NCI-H1930 (cell line): ENCODE measurements at regions not wholly inside any gene's neighbourhood (a gene's known extent, or its start where the extent isn't known, plus 50 kb on each side); places are given as distances from the start of the nearest gene placed in this dataset.

ENCODE experiments used
- DNase-seq, 2 experiments: peaks; one replicate each; lab custom pipeline; 2025; lab: John Stamatoyannopoulos, UW

DNA sequence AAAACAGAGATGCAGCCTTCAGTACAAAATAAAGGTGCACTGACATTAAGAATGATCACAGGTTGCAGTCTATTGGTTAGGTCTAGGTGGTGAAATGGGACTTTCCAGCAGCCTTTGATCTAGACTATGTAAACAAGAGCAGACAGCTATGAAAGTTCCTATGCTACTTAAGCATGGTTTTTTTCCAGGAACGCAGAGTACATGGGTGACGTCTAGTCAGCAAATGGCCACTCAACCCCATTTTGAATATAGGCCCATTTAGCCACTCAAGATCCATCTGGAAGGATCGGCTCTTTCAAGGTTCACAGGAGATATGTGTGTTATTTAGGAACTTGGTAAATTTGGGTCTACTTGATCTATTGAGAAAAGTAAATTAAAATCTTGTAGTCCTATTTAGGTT, 1424.6 kb upstream of the LRRTM3 start:
- DNase-seq = no peak

DNA sequence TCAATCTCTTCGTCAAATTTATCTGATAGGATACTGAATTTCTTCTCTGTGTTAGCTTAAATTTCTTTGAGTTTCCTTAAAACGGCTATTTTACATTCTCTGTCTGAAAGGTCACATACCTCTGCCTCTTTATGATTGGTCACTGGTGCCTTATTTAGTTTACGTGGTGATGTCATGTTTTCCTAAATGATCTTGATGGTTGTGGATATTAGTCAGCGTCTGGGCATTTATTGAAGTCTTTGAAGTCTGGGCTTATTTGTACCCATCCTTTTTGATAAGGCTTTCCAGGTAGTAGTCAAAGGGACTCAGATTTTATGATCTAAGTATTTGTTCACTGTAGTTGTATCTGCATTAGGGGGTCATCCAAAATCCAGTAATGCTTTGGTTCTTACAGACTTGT, 1407.5 kb upstream of the LRRTM3 start:
- no peak for DNase-seq

DNA sequence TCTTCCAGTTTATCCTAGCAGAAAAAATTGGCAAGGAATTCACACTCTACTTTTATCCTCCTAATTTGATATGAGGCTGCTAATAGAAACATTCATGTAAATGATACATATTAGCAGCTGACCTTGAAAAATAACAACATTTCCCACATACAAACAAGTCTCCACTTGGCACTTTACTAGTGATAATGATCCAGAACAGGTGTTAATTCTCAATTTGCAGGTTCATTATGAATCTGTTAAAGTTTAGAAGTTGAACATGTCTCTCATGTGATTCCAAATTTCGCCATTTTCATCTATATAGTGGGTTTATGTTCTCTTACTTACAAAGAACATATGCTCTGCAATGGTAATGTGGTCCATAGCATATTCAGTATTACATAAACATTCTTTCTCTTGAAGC, 1396.8 kb upstream of the LRRTM3 start:
- no peak for DNase-seq

DNA sequence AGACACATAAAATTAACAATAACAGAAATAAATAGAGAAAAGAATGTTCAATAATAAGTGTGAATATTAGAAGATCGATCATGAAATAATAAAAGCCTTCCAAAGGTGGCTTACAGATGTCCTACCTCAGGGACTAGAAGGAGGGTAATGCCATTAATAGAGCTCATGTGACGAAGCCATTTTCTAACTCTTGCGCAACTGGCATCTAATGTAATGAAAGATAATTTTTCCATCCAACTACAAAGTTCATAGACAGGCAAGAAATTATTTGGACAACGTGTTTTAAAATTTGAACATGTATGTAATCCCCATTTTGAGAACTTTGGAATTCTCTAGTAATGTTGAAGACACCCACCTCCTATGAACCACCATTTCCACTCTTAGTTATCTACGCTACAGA, 1394.3 kb upstream of the LRRTM3 start:
- no peak for DNase-seq

DNA sequence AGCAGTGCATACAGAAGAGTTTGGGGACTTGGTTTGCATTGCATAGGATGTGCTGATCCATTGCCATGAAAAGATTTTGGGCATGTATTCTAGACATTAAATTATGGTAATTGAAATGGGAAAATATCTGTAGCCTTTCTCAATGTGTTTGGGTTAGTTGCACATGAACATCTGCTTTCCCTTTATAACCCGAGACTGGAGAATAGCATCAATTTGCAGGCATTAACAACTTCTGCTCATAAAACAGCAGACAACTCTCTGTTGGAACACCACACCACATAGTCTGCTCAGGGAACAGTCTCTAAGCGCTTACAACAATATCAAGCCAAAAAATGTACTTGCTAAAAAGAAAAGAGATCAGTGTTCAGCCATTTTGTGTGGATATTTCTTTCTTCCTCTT, 1391.1 kb upstream of the LRRTM3 start:
- no peak for DNase-seq

DNA sequence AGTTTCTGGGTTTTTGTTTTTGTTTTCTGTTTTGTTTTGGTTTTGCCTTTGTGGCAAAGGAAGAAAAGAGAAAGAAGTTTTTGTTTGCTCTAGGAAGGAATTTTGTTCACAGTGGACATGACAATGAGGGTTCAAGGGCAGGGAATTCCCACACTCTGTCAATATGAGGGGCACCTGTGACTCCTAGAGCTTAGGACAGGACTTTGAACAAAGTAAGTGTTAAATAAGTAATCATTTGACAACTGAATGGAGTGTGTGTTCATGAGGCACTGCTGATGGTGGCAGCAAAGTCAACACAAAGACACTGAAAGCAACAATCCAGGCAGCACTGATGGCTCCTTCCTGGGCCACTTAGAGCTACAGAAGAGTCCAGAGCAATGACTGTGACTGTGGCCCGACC, 1381.1 kb upstream of the LRRTM3 start:
- DNase-seq = no peak

DNA sequence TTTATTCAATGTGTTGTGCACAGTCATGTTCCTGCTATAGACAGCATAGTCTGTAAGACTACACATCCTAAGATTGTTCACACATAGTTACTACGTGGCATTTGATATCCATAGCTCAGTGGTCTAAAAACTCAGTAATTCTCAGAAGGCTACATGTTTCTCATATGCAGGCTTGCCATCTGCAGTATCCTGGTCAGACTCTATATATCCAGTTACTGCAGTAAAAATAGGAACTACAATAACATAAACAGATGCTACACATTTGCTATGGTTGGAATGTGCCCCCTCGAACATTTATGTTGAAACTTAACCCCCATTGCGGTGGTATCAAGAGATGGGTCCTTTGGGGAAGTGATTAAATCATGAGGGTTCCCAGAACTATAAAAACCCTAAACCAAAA, 1377.8 kb upstream of the LRRTM3 start:
- no peak for DNase-seq

DNA sequence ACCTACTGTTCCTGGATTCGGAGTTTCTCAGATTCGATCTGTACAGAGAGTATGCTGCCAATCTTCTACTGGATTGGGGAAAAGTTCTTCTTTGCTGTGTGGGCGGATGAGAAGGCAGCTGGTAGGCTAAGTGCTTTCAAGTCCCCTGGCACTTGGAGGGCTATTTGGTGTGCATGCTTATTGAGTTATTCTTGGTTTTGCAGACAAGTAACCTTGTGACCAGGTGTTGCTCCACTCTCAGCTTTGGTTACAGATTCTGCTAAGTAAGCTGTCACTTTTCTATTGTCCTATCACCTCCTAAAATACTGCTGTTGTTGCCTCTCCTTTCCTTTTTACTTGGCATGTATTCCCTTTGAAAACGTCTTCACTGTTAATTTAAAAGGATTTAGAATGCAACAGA, 1375.1 kb upstream of the LRRTM3 start:
- no peak for DNase-seq

DNA sequence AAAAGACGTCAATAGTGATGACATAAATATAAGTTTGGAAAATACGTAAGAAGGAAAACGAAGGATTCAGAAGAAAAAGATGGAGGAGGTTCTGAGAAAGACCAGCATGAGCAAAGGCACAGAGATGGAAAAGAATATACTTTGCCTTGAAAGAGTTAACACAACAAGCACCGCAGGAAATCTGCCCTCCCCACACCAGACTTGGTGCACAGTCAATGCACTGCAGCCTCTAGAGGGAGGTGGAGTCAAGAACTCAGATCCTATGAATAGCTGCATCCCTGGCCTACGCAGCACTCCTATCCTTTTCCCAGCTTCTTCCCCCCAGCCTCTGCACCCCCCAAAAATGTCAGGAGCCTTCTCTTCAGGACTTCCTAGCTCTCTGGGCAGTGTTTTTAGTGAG, 1370.6 kb upstream of the LRRTM3 start:
- DNase-seq = no peak

DNA sequence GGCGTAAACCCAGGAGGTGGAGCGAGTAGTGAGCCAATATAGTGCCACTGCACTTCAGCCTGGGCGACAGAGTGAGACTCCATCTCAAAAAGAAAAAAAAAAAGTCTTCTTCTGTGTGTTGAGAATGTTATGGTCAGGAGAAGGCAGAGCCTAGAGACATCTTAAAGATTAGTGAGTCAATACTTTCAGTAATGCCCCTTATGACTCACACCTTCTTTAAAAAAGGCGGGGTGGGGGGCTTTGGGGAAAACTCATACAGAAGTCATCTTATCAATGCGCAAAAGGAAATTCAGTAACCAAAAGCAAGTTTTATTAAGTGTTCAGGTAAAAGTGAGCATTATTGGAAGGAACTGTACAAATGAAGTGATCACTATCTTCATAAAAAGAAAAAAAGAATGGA, 1369.8 kb upstream of the LRRTM3 start:
- DNase-seq = no peak

DNA sequence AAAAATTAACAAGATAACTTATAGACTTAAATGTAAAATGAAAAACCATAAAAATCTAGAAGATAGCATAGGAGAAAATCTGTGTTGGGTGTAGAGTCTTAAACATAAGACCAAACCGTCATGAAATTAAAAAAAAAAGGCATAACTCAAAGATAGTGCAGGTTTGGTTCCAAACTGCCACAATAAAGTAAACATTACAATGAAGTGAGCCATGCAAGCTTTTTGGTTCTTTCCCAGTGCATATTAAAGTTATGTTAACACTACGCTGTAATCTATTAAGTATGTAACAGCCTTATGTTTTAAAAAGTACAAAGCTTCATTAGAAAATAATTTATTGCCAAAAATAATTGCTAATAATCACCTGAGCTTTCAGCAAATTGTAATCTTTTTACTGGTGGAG, 1366.5 kb upstream of the LRRTM3 start:
- DNase-seq = no peak

DNA sequence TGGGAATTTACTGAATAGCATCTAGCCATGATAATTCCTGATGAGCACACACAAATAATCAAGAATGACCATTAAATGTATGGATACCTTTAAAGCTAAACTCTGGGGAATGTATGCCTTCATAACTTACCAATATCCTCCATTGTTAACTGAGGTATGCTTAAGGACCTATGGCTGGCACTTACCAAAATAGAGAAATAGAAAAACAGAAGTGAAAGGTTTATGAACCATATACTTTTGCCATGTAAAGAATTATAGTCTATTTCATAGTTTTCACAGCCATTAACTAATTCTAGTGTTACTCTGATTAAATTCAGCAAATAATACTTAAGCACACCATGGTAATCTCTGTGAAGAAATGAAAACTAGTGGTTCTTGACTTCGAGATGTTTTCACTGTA, 1360.6 kb upstream of the LRRTM3 start:
- DNase-seq = no peak

DNA sequence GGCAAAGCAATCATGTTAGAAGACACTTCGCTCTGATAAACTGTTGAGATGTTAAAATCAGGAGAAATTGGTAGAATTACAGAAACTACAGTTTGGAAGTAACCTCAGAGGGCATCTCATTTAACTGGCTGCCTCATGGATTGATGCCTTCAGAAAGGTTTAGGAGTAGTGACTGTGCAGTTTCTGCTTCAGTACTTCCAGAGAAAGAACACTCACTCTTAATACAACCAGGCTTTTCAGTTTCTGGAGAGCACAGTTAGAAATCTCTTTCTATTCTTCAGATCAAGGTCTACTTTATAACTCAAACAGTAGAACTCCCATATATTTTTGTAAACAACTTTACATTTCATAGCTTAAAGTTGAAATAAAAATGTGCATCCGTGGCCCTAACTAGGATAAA, 1358.9 kb upstream of the LRRTM3 start:
- no peak for DNase-seq

DNA sequence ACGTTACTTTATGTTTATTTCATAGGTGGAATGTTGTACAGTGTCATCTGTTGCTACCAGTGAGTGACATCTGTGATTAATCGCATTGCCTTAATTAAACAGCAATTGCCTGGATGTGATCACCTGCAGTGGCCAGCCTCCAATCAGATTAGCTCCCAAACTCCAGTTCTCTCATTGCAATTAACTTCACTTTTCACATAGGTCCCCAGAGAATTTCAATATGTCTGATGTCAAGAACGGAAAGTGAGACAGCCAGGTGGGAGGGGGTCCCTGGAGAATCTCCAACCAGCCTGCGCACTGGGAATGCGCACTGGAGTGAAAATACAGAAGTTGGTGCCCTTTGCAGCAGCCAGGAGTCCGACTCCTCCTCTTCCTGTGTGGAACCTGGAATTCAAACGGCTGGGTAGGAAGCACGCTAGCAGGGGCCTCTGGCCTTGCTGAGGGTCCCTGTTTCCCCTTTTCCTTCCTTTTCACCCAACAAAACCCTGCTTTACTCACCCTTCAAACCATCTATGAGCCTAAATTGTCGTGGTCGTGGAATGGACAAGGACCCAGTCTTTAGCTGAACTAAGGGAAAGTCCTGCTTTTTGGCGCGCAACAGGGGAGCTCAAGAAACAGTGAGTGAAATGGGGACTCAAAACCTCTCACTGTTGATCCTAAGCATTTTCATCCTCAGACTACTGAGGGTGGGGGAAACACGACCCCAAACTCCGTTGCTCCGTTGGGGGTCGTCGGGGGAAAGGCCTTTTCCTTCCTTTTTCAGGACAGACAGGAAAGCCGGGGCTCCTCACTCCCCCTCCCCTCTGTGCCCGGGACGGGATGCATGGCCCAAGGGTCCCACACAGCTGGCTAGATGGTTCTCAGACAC, 1355.5 kb upstream of the LRRTM3 start:
- DNase-seq = no peak

DNA sequence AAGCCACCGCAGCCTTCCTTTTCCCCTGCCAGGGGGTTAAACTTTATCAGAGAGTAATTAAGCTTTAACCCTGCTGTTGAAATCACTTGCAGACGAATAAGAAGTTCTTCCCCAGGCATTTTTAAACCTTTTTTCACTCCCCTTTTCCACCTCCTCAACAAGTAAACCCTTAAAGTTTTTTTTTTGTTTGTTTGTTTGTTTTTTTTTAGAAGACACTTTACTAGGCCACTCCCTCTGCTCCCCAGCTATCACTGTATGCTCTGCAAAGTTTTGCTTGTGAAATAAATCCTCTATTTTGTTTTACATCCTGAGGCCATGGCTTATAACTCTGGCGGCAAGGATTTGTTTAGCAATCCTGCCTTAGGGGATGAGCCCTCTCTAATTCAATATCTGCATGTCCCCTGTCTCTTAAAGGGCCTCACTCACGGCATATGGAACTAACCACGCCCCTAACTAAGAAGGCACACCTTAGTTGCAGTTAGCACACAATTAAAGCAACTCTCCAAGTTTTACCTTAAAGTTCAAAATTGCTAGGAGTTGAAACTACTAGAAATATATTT, 1354.7 kb upstream of the LRRTM3 start:
- no peak for DNase-seq

DNA sequence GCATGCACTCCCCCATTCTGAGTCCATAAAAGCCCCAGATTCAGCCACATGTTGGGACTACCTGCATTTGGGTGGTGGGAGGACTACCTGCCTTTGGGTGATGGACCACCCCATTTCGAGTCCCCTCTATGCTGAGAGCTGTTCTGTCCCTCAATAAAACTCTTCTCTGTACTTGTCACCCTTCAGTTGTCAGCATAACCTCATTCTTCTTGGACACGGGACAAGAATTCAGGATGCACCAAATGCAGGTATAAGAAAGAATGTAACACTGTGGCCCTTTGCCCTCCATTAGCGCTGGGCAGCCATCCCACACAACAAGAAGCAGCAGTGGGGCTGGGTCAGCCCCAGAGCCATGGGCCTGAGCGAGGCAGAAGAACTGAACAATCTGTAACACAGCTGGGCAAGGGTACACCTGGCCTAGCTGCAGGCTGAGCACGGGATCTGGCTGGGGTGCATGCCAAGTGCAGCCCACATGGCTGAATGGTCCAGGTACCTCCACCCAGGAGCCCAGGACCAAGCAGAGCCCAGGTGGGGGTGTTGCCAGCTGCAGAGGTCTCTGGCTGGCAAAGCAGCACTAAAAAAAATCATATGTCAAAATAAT, 1344.3 kb upstream of the LRRTM3 start:
- no peak for DNase-seq

DNA sequence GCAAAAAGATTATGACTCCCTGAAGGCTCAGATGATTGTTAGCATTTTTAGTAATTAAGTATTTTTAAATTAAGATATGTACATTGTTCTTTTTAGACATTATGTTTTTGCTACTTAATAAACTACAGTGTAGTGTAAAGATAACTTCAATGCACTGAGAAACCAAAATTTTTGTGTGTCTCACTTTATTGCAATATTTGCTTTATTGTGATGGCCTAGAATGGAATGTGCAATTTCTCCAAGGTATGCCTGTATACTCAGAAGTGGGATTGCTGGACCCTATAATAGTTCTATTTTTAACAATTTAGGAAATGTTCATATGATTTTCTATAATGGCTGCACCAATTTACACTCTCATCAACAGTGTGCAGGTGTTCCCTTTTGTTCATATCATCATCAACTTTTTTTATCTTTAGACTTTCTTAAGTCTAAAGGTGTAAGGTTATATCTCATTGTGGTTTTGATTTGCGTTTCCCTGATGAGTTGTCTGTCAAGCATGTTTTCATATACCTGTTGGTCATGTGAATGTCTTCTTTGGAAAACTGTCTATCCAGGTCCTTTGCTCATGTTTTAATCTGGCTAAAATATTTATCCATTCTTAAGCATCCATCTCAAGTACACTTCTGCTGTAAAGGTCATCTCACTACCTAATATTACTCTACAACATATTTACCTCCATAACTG, 1323.5 kb upstream of the LRRTM3 start:
- DNase-seq = no peak

DNA sequence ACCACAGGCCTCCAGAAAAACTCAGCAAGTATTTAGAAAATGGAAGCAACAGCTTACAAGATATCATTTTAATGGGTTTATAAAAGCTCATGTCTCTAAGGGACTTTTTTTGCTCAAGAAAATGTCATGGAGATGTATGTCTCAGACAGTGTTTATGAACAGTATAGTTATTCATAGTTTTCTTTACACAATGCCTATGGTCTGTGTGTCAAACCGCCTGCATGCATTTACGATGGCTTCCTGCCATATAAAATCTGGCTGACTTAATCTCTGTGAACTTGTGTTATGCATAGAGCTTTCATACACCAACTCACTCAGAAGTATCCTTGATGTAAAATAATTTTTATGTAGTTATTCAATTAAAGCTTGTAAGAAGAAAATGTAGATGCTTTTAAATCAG, 1314.2 kb upstream of the LRRTM3 start:
- DNase-seq = no peak

DNA sequence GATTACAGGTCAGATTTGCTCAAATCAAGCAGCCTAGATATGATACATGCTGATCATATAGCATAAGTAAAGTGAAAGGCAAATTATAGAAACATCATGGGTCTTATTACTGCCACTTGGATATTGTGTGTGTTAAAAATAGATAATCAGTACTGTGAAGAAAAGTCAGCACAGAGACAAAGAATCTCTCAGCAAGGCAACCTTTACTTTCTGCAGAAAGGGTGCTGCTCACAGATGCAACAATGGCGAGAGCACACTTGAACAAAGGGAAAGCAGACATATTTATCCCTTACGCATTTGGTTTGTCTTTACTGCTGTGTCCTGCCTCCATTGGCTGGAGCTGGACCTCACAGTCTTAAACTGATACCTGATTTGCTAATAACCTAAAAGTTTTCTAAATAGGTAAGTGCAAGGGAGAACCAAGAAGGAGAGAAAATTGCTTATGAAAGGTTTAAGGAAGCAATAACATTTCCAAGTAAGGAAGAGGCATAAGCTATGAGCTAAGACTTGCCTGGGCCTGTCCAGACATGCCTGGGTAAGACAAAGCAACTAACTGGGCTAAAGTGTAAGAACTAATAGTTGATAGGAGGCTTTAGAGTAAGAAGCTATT, 1310.8 kb upstream of the LRRTM3 start:
- no peak for DNase-seq

DNA sequence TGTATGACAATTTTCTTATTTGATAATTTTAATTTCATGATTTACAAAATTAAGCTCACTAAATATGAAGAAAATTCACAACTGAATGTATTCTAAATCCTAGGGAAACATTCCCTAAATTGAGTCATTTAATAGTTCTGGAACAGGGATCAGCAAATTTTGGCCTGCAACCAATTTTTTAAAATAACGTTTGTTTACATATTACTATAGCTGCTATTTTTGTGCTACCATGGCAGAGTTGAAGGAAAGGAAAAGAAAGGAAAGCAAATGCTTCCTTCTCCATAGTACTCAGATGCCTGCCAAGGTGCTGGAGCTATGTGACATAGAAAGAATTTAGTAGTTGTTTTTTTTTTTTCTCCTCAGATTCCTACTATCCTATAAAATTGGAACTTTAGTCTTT, 1307.7 kb upstream of the LRRTM3 start:
- DNase-seq = no peak

DNA sequence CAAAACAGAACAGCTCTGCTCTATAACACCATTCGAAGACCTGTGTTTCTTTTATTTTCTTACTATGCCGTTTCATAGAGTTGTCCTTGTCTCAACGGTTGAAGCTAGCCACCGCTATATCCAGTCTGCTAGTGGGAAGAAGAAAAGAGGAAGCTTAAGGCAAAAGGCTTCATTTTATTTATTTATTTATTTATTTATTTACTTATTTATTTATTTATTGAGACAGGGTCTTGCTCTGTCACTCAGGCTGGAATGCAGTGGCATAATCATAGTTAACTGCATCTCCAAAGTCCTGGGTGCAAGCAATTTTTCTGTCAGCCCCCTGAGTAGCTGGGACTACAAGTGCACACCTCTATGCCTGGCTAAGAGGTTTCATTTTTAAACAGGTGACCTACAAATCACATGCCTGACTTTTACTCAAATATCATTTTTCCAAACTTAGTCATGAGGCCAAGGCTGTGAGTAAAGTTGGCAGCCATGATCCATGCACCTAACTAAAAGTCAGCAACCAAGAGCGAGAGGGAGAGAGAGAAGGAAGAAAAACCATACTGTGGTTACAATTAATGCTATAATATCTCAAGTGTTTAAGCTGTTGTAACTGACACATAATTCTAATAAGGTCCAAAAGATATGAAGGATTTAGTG, 1305.3 kb upstream of the LRRTM3 start:
- no peak for DNase-seq

DNA sequence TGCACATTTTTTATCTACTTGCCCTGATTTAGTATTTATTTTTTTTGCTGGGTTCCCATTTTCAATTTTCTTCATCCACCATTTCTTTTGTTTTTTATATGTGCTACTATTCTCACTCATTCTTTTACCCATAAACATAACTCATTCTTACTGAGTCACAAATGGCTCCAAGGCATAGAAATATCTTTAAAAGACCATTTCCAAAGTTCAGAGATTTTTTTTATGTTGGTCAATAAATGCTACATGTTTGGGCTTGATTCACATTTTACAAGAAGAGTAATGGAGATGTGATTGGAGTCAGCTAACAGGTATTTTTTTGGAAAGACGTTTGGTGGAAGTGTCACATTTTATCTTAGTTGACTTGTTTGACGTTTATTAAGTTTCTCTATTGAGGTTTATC, 1303.2 kb upstream of the LRRTM3 start:
- no peak for DNase-seq
